GM18861 (cell line): ENCODE measurements at regions not wholly inside any gene's neighbourhood (a gene's known extent, or its start where the extent isn't known, plus 50 kb on each side); places are given as distances from the start of the nearest gene placed in this dataset.
"Not testable (repeated sequence)": the region's sequence is repeated elsewhere in the genome, so short reads cannot be mapped to it uniquely, and the experiment has no call there.

Experiments
- ATAC-seq: cut with Tn5 transposase; IDR thresholded peaks from one replicate; pipeline ENCODE4 v1.9.1; 2021; ENCODE audit not compliant: unreplicated experiment

DNA sequence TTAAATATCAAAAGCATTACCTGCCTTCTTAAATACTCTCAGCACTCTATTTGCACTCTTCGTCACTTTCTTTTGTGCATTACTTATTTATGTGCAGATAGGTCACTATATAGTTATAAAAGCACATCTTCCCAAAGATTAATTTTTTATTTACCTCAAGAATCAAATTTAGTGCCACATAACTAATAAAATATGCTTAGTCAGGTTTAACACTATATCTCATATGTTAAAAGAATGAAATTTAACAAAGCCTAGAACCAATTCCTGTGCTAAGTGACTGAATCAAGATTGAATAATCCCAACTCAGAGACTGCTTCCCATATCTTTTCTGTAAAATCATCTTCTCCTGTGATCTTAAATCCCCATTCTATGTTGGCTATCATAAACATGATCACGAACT lies 957.5 kb upstream of the NXPH2 start:
- ATAC-seq: no peak

DNA sequence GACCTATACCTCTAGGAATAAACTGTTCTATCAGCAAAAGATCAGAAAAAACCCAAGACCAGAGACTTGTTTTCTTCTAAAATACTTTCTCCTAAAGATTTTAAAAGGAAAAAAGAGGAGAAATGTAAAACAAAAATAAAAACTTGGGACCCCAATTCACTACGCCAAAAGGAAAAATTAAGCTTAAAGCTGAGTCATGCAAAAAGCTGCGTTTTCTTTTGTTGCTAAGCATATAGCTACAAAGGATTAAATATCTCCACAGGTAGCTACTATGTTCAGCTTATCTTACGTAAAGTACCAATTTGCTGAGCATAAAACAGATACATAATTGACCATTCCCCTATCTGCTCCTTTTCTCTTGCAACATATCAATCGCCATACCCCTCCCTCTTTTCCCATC lies 950.0 kb upstream of the NXPH2 start:
- ATAC-seq: no peak

DNA sequence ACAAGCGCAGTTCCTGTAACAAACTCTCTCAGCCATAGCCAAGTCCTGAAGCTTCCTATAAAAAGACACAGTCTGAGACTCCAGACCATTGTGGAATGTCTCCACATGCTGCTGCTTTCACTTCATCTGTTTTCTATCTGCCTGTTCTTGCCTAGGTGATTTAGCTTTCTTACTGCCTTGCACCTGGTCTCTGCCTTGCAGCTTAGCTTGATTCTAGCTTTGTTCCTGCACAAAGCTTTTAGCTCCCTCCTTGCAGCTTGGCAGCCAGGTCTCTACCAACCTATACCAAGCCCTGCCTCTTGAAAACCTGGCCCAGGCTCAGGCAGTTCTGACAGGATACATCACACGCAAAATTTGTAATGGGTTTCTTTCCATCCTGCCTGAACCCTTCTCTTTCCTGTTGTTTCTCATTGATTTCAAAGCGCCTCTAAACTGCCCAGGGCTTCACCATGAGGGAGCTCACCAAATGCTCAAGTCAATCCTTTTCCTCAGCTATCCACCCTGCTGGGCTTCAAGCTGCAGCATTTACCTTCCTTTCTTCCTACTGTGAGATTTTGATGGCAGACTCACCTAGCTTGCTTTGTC lies 941.3 kb upstream of the NXPH2 start:
- ATAC-seq: no peak

DNA sequence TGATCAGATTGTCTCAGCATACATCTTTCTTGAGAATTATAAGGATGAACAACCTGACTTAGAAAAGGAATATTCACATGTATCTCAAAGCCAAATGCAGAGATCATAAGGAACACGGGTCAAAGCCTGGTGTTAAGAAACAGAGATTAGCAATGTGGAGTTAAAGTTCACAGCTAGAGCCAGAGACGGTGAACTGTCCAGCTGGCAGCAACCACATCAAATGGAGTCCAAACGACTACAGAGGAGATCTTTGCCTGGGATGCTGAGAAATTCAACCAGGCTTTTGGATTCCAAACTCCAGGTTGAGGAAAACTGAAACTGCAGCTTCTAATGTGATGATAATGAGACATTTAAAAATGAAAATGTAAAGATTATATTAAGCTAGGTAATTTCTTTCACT lies 939.9 kb upstream of the NXPH2 start:
- ATAC-seq: no peak

DNA sequence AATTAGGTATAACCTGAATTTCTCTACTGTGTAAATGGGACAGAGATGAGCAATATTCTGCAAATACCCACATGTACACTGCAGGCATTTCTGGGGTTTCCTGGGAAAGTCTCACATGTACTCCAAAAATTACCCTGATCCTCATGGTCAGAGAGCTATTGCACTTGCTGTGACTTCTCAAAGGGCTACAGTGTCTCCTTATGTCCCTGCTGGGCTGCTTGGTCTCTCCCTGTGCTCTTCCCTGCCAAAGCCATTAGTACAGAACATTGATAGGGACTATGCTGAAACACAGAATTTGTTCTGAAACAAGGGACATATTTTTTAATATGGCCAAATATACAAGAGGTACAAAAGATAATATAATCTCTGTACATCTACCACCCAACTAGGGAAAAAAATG lies 924.4 kb upstream of the NXPH2 start:
- ATAC-seq: no peak

DNA sequence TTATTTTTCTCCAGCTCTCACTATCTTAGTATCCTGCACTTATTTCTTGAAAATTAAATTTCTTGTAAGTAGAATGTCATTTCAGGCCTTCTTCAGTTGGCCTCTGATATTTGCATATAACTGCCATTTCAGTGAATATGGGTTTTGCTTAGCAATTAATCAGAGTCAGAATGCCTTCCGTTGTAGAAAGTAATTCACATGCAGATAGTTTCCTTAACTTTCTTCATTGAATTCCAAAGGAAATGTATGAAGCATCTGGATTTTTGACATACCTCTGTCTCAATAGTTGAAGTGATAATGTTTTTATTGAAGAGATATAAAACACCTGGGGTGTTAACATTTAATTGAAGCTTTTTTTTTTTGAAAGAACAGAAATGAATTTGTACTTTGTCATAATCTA lies 914.1 kb upstream of the NXPH2 start:
- ATAC-seq: no peak

DNA sequence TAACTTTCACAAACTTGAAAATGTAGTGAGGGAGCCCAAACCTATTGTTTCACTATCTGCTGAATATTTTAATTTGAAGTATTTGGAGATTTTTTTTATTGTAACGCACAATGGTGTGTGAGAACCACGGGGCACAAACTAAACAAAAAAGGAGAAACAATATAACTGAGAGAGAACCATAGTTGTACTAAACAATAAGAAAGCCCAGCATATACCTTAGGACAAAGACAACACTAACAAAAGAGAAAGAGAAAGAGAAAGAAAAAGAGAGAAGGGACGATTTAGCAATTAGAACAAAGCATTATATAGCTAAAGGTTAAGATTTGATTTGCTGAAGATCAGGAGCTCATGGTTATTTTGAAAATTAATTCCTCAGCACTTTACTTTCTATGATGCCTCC lies 906.0 kb upstream of the NXPH2 start:
- no peak for ATAC-seq

DNA sequence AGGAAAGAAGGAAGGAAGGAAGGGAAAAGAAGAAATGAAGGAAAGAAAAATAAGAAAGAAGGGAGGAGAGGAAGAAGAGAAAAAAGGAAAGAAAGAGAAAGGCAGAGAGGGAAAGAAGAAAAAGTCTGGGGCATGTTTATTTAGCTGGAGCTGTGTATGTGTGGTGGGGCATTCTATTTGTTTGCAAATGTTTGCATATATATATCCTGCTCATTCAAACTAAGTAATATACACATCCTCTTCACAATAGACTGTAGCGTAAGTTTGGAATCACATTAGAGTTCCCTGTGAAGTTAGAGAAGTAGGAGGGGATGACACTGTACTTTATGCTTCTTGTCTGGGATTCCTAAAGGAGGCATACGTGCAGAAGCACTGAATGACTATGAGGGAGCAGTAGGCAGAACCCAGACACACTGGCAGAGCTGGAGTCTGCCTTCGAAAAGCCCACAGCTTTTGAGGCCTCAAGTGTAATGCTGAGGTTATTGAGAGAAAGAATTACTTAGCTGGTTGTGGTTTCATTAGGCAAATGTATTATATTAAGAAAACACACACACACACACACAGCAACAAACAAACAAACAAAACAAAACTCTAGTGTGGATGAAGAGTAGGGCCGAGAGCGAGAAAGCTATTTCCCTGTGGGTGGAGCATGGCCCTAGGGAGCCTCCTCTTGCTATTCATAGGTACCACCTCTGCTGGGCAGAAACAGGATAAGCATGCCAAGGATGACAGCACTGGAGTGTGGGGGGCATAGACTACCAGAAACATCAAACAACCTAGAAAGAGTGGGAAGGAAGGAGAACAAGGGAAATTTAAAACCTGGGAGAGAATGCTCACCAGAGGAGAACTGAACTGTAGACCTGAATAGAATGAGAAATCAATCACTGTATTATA lies 905.1 kb upstream of the NXPH2 start:
- no peak for ATAC-seq

DNA sequence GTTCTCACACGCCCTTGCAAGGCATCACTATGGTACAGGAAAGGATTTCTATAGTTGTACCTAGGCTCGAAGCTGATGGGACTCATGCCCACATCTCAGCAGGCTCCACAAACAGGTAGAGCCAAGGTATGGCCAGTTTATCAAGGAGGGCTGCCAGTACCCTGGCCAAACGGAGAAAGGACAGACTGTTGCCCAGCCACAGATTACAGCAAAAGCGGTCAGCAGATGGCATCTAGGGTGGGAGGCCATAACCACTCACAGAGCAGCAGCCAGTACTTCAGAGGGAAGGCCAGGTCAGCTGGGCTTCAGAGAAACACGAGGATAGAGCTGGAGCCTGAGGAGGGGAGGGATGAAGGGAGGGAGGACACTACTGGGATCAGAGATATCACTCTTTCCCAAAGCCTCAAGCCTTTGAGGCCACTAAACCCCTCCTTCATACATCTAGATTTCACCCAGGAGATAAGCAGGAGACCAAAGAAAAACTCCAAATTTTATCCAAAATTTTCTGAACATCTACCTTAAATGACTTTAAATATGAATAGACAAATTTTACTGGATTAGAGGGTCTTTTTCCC lies 904.2 kb upstream of the NXPH2 start:
- ATAC-seq: no peak

DNA sequence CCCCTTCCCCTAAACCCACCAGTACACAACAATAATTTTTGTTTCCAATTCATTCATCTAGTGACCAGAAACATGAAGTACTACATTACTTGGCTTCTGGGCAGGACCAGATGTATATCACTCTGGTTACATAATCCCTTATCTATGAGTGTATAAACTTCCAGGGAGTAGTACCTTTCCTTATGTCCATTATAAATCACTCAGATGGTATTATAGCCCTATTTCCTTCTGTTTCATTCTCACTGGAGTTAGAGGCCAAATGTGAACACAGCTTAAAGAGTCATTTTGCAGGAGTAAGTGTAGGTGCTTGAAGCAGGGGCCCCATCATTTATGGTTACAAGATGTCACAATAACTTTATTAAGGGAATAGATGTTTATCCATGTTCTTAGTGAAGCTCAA lies 894.4 kb upstream of the NXPH2 start:
- no peak for ATAC-seq

DNA sequence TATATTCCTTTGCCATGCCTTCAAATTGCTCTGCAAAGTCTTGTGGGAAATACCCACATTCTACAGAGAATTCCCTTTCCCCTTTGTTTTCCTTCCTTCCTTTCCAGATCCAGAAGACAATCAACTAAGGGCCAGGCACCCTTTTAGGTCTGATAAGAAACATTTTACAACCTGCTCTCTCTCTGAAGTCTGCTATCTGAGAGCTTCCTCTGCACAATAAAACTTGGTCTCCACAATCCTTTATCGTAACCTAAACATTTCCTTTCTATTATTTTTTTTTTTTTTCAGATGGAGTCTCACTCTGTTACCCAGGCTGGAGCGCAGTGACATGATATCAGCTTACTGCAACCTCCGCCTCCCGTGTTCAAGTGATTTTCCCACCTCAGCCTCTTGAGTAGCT lies 893.3 kb upstream of the NXPH2 start:
- not testable (repeated sequence) for ATAC-seq

DNA sequence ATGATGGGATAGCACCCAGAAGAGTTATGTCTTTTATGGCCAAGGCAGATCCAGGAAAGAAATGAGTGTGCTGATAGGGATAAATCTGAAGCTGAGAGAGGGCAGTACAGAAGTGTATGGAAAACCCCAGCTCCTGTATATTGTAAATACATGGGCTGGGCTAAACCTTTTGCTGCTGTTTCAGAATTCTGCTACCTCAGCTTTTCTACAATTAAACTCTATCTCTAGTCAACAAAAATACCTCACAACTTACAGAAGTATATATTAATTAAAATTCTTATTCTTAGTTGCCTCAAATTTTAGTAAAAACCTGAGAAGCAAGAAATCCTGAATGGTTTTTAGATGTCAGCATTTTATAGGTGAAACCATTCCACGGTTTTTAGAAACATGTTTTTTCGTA lies 889.5 kb upstream of the NXPH2 start:
- no peak for ATAC-seq

DNA sequence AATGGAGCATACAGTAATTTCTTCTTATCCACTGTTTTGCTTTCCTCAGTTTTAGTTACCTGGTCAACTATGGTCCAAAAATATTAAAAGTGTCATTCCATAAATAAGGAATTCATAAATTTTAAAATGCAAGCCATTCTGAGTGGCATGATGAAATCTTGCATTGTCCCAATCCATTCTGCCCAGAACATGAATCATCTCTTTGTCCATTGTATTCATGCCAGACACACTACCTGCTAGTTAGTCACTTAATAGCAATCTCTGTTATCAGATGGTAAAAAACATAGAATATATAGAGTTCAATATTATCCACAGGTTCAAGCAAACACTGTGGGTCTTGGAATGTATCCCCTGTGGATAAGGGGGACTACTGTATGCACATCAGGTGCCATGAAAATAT lies 872.2 kb upstream of the NXPH2 start:
- ATAC-seq: no peak

DNA sequence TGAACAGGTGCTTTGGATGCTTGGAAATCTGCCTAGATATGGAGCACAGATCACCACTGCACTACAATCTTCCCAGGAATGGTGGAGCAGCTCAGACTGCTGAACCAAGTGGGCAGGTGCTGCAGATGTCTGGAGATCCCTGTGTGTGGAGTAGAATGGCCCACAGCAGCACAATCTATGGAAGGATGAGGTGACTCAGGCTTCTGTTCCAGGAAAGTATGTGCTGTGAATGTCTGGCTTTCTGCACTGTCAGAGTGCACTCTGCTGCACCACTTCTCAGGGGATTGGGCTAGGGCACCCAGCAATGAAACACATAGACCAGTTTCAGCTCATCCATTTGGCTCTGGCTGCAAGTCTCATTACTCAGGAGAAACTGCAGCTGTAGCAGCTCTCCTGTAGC lies 865.4 kb upstream of the NXPH2 start:
- no peak for ATAC-seq

DNA sequence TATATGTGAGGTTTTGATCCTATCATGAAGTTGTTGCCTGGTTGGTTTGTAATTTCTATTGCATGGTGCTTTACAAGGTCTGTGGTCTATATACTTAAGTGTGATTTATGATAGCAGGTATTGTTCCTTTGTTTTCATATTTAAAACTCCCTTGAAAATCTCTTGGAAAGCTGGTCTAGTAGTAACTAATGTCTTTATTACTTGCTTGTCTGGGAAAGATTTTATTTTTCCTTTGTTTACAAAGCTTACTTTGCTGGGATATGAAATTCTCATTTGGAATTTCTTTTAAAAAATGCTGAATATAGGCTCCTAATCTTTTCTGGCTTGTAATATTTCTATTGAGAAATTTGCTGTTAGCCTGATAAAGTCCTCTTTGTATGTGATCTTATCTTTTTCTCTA lies 862.9 kb upstream of the NXPH2 start:
- no peak for ATAC-seq

DNA sequence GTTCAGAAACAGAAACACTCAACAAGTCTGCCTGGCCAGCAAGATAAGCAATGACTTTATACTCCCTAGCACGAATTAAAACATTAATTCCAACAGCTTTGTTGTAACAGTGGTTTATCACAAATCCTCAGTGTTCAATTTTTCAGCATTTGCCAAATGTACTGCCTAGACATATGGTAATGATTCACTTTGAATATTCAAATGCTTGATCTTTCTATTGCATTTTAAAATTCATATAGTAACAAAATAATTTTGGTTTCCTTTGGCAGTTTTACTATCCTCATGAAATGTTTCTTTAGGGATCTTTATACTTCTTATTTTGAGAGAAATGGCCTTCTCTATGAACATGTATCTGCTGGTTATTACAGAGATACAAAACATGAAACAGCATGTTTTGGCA lies 851.8 kb upstream of the NXPH2 start:
- ATAC-seq: no peak

DNA sequence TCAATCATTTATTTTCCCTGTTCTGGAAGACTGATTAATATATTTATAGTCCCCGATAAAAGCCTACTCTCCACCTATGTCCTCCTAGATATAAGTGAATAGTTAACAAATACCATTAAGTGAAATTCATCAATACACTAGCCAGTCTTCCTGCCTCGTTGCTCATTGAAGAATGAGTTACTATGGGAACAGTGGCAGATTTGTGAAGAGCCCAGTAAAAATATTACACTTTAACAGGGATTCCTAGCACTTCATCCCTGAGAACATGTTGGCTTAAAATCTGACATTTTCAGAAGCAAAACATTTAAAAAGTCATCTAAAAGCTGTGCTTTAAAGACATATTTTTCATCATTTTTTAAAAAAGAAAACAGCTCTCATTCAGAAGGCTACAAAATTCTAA lies 848.7 kb upstream of the NXPH2 start:
- no peak for ATAC-seq

DNA sequence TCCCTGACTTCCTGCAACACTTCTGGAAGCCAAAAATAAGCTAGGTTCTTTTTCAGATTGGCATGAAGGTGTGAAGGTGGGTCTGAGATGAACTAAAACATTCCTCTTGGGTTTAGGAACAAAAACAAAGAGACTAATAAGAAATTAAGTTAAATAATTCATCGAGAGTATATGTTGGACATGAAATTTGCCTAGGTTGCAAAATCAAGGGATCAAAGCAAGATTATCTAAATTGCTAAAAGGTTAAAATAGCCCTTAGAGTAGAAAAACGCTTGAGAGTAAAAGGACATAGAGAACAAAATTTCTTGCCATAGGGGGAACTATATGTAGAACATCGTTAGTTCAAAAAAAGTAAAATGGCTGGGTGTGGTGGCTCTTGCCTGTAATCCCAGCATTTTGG lies 845.9 kb upstream of the NXPH2 start:
- ATAC-seq: no peak

DNA sequence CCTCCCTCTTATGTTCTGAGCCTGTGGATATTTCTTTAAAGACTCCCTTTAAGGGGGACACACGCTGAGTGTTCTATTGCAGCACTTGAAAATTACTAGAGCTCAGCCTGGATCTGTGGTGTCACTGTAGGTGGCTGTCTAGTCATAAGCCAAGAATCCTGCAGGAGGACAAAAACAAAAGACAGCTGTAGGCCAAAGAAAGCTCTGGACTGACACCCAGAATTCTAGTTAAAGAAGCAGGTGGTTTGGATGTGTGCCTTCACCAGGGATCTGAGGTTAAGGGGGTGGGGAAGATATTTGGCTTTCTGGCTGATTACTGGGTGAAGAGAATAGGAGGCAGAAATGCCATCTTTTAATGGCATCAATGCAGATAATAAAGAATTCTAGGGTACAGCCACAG lies 842.5 kb upstream of the NXPH2 start:
- no peak for ATAC-seq

DNA sequence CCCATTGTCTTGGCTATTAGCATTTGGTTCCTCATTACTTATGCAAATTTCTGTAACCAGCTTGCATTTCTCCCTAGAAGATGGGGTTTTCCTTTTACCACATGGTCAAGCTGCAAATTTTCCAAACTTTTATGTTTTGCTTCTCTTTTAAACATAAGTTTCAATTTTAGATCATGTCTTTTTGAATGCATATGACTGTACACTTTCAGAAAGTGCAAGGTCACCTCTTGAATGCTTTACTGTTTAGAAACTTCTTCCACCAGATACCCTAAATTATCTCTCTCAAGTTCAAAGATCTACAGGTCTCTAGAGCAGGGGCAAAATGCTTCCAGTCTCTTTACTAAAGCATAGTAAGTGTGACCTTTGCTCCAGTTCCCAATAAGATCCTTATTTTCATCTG lies 837.6 kb upstream of the NXPH2 start:
- ATAC-seq: no peak

DNA sequence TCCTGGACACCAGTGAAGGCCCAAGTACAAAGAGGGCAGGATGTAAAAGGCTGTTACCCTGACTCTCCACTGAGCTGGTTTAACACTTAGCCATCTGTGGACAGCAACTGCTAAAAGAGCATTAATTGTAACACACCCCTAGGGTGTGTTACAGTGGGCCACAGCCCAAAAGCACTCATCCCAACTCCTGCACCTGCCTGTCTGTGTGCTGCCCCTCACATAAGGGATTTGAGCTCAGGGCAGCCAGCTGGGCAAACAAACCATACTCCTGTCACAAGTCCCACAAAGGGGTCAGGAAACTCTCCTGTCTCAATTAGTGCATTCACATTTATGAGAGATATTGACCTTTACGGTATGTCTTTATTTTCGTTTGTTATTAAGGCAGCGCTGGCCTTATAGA lies 833.1 kb upstream of the NXPH2 start:
- ATAC-seq: no peak

DNA sequence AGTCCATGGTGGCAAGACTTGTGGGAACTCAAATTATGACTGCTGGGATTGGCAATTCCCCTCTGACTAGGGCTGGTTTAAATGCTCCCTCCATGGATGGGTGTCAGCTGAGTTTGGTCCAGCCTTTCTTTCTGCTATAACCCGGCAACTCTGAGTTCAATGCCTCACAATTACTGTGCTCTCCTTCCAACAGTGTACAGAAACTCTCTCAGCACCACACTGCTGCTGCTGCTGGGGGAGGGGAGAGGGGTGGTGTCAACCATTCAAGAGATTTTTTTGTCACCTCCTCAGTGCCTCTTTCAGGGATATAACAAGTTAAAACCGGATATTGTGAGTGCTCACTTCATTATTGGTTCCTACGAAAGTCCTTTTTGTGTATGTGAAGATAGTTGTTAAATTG lies 830.3 kb upstream of the NXPH2 start:
- no peak for ATAC-seq

DNA sequence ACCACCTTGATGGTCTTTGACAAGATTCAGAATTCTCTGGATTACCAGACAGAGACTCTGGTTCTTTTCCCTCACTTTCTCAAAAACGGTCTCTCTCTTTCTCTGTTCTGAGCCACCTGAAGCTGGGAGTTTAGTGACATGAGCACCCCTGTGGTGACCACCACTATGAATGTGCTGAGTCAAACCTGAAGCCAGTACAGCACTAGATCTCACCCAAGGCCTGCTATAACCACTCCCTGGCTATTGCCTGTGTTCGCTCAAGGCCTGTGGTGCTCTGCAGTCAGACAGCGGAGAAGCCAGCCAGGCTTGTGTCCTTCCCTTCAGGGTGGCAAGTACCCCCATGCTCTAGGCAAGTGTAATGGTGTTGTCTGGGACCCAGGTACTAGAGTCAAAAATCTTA lies 828.9 kb upstream of the NXPH2 start:
- no peak for ATAC-seq
